C4-2B (cell line): ENCODE measurements at regions not wholly inside any gene's neighbourhood (a gene's known extent, or its start where the extent isn't known, plus 50 kb on each side); places are given as distances from the start of the nearest gene placed in this dataset.

ENCODE experiments used
- CTCF ChIP-seq: fragments of 450-650 bp; conservative IDR thresholded peaks from 2 replicates; pipeline ENCODE4 v1.5.1; 2017; ENCODE audit warnings: mild to moderate bottlenecking
- ZFX ChIP-seq: fragments of 450-650 bp; IDR thresholded peaks from 2 replicates; pipeline ENCODE4 v1.6.1; 2017

- TF ChIP-seq CTCF (no peak), ZFX (no peak)
Observed at GRCh38 chr18:39513186-39513585, 1947.6 kb upstream of the CELF4 start.
